ENCODE measurements at regions not wholly inside any gene's neighbourhood (a gene's known extent, or its start where the extent isn't known, plus 50 kb on each side); places are given as distances from the start of the nearest gene placed in this dataset.

- DNase-seq (ENCODE audit: low read depth in 2 of 2), result no peak
Observed at GRCh38 chr6:137434640-137435039, 59.6 kb downstream of the OLIG3 start.

GRCh38 chr6:137432054-137432611 lies 62.1 kb downstream of the OLIG3 start:
- DNase-seq (ENCODE audit: low read depth in 2 of 2), result no peak

GRCh38 chr6:137430954-137431353 lies 63.2 kb downstream of the OLIG3 start:
- no peak for DNase-seq (ENCODE audit: low read depth in 2 of 2)

GRCh38 chr6:137427656-137428290 lies 66.4 kb downstream of the OLIG3 start:
- DNase-seq (ENCODE audit: low read depth in 2 of 2), result no peak

GRCh38 chr6:137426007-137426689 lies 68.0 kb downstream of the OLIG3 start:
- DNase-seq (ENCODE audit: low read depth in 2 of 2), result no peak

- DNase-seq (ENCODE audit: low read depth in 2 of 2), result no peak
Observed at GRCh38 chr6:137424251-137424650, 69.9 kb downstream of the OLIG3 start.

- DNase-seq (ENCODE audit: low read depth in 2 of 2), result no peak
Observed at GRCh38 chr6:137423451-137424168, 70.6 kb downstream of the OLIG3 start.

- DNase-seq (ENCODE audit: low read depth in 2 of 2), result no peak
Observed at GRCh38 chr6:137417396-137417795, 76.8 kb downstream of the OLIG3 start.

GRCh38 chr6:137416376-137417109 lies 77.7 kb downstream of the OLIG3 start:
- DNase-seq (ENCODE audit: low read depth in 2 of 2), result no peak

GRCh38 chr6:137415834-137416190 lies 78.4 kb downstream of the OLIG3 start:
- no peak for DNase-seq (ENCODE audit: low read depth in 2 of 2)

- DNase-seq (ENCODE audit: low read depth in 2 of 2), result peak; percentile 39 to 47
Observed at GRCh38 chr6:137415127-137415833, 78.9 kb downstream of the OLIG3 start.

- no peak for DNase-seq (ENCODE audit: low read depth in 2 of 2)
Observed at GRCh38 chr6:137414599-137414998, 79.6 kb downstream of the OLIG3 start.

- no peak for DNase-seq (ENCODE audit: low read depth in 2 of 2)
Observed at GRCh38 chr6:137413482-137413881, 80.7 kb downstream of the OLIG3 start.

- DNase-seq (ENCODE audit: low read depth in 2 of 2), result no peak
Observed at GRCh38 chr6:137412562-137412961, 81.6 kb downstream of the OLIG3 start.

- no peak for DNase-seq (ENCODE audit: low read depth in 2 of 2)
Observed at GRCh38 chr6:137409266-137409777, 84.9 kb downstream of the OLIG3 start.

- no peak for DNase-seq (ENCODE audit: low read depth in 2 of 2)
Observed at GRCh38 chr6:137407816-137408215, 86.4 kb downstream of the OLIG3 start.

- no peak for DNase-seq (ENCODE audit: low read depth in 2 of 2)
Observed at GRCh38 chr6:137405806-137406205, 88.4 kb downstream of the OLIG3 start.

- no peak for DNase-seq (ENCODE audit: low read depth in 2 of 2)
Observed at GRCh38 chr6:137403855-137404254, 90.3 kb downstream of the OLIG3 start.

GRCh38 chr6:137403443-137403842 lies 90.8 kb downstream of the OLIG3 start:
- no peak for DNase-seq (ENCODE audit: low read depth in 2 of 2)

GRCh38 chr6:137402143-137402680 lies 92.0 kb downstream of the OLIG3 start:
- DNase-seq (ENCODE audit: low read depth in 2 of 2), result no peak

- DNase-seq (ENCODE audit: low read depth in 2 of 2), result no peak
Observed at GRCh38 chr6:137401088-137401487, 93.1 kb downstream of the OLIG3 start.
